ENCODE measurements at regions not wholly inside any gene's neighbourhood (a gene's known extent, or its start where the extent isn't known, plus 50 kb on each side); places are given as distances from the start of the nearest gene placed in this dataset.
A peak's percentile ranks its signal among the peaks of the same experiment; 100 is the strongest.

GRCh38 chr7:131627735-131628190 lies 71.3 kb upstream of the PODXL start:
- H3F3A ChIP-seq (replicated peaks; ENCODE audit: insufficient read depth), result peaks cover 39% of the 10 kb centered on the region
- H3K27me3 ChIP-seq (ENCODE audit: insufficient read depth), result no peaks in the 10 kb centered on the region
- no peaks in the 10 kb centered on the region for H3K9me2 ChIP-seq
- H3K79me2 ChIP-seq (ENCODE audit: insufficient read depth), result peaks cover 19% of the 10 kb centered on the region
- no peaks in the 10 kb centered on the region for H3K36me3 ChIP-seq (replicated peaks in 1 of 2; ENCODE audit: control insufficient read depth in 1 of 2, insufficient read depth in 2 of 2, low read length in 1 of 2)
- TF ChIP-seq TAF1 (IDR thresholded peaks at IDR 0.05; ENCODE audit: borderline replicate concordance, low read depth, low read length), result no peak
- no peak for TF ChIP-seq SIN3A (IDR thresholded peaks at IDR 0.05; ENCODE audit: borderline replicate concordance, low read depth, low read length)
- TF ChIP-seq IRF3 (IDR thresholded peaks at IDR 0.05; ENCODE audit: low read depth, low read length), result no peak
- TF ChIP-seq TCF12 (IDR thresholded peaks at IDR 0.05), result no peak
- TF ChIP-seq RXRA (IDR thresholded peaks at IDR 0.05; ENCODE audit: borderline replicate concordance, low read depth), result no peak
- no peak for TF ChIP-seq GATA2 (CRISPR knock-in tag; IDR thresholded peaks at IDR 0.05)
- TF ChIP-seq POLR2AphosphoS5 (IDR thresholded peaks at IDR 0.05; ENCODE audit: low read depth, low read length), result no peak
- TF ChIP-seq ELF1 (IDR thresholded peaks at IDR 0.05), result no peak
- TF ChIP-seq JUND (IDR thresholded peaks at IDR 0.05), result no peak
- TF ChIP-seq FOXM1 (IDR thresholded peaks at IDR 0.05; ENCODE audit: low read depth), result no peak
- TF ChIP-seq MXI1 (IDR thresholded peaks at IDR 0.05; ENCODE audit: low read depth, low read length), result no peak
- TF ChIP-seq NRF1 (IDR thresholded peaks at IDR 0.05; ENCODE audit: low read depth, low read length), result no peak
- TF ChIP-seq SMC3 (IDR thresholded peaks at IDR 0.05; ENCODE audit: low read depth, low read length), result no peak
- no peak for TF ChIP-seq MAX (IDR thresholded peaks at IDR 0.05; ENCODE audit: low read depth)
- TF ChIP-seq RAD21 (IDR thresholded peaks at IDR 0.05; ENCODE audit: low read length), result no peak
- no peak for TF ChIP-seq RFX5 (IDR thresholded peaks at IDR 0.05; ENCODE audit: low read length)
- TF ChIP-seq CHD2 (IDR thresholded peaks at IDR 0.05; ENCODE audit: low read length, partially characterized antibody), result no peak
- no peak for TF ChIP-seq NFIC (IDR thresholded peaks at IDR 0.05; ENCODE audit: borderline replicate concordance)
- TF ChIP-seq USF1 (IDR thresholded peaks at IDR 0.05; ENCODE audit: borderline replicate concordance, low read depth), result no peak
- 0 out of 2 replicates have a peak overlapping the region, but pooled peaks have one; percentile 46 for H3K4me2 ChIP-seq
- no peaks in the 10 kb centered on the region for H3K9me3 ChIP-seq
- no peaks in the 10 kb centered on the region for H4K20me1 ChIP-seq (ENCODE audit: insufficient read depth)
- peaks cover 14 to 47% of the 10 kb centered on the region in 2 experiments; a peak in 3 of 4 replicates for H3K4me1 ChIP-seq (ENCODE audit: control insufficient read depth in 1 of 2, insufficient read depth in 2 of 2, low read depth in 1 of 2, low read length in 1 of 2)
- ChIA-PET POLR2A (no interaction called here), CTCF (interaction anchor here (1.0 to 3.3 kb wide), 5 partner anchors 27 to 121 kb away, joined by 3 to 17 read pairs (median 11); no protein-coding TSS in a partner anchor)
- H3K4me3 ChIP-seq (ENCODE audit: low read depth in 2 of 2, low read length in 1 of 2), result no peak overlapping the region
- H3K9ac ChIP-seq, result no peak overlapping the region
- H3K27ac ChIP-seq (ENCODE audit: low read depth in 2 of 2, low read length in 1 of 2), result peak overlapping the region in 1 of 2 experiments; percentile 93; a peak in 2 of 4 replicates
- no peak overlapping the region for H2AFZ ChIP-seq (ENCODE audit: low read depth)
- no peak for DNase-seq
- 70% methylated on average over 6 of the region's 6 CpGs for WGBS (ENCODE audit: low lambda C conversion rate)

All from SK-N-SH (cell line).